OCI-LY1 (cell line): ENCODE measurements at regions not wholly inside any gene's neighbourhood (a gene's known extent, or its start where the extent isn't known, plus 50 kb on each side); places are given as distances from the start of the nearest gene placed in this dataset.

Experiments
- CTCF ChIP-seq: fragments of 200-600 bp; sonication (generic), shearing (Covaris generic); IDR thresholded peaks from 2 replicates; pipeline ENCODE4 v1.5.1; 2017; ENCODE audit warnings: mild to moderate bottlenecking, antibody characterized with exemption, low read length, moderate library complexity, mixed read lengths
- EZH2 ChIP-seq: fragments of 200-600 bp; sonication (generic), shearing (Covaris generic); IDR thresholded peaks from 2 replicates; pipeline ENCODE4 v1.8.0; 2017; ENCODE audit warnings: borderline replicate concordance, mixed run types, mild to moderate bottlenecking, antibody characterized with exemption, low read length, moderate library complexity, mixed read lengths

- no peak for TF ChIP-seq CTCF
- TF ChIP-seq EZH2: no peak
These were observed 843.6 kb upstream of the ALCAM start for GRCh38 chr3:104523136-104523535.
